ENCODE measurements at regions not wholly inside any gene's neighbourhood (a gene's known extent, or its start where the extent isn't known, plus 50 kb on each side); places are given as distances from the start of the nearest gene placed in this dataset.
"Not testable (repeated sequence)": the region's sequence is repeated elsewhere in the genome, so short reads cannot be mapped to it uniquely, and the experiment has no call there.

GRCh38 chr21:9812507-9812906 lies 708.9 kb upstream of the TPTE start:
- not testable (repeated sequence) for TF ChIP-seq POLR2A (IDR thresholded peaks at IDR 0.05; ENCODE audit: borderline replicate concordance, extremely low read depth, insufficient read depth, insufficient read length); SP1 (IDR thresholded peaks at IDR 0.05; ENCODE audit: low read depth)

All from HCT116 (cell line).